Cardiac fibroblast (primary cell): ENCODE measurements at regions not wholly inside any gene's neighbourhood (a gene's known extent, or its start where the extent isn't known, plus 50 kb on each side); places are given as distances from the start of the nearest gene placed in this dataset.

Experiments
- DNase-seq, 2 donors: peaks; one replicate each; pipeline versions ENCODE4 v3.0.0 to v3.0.0-alpha.2; 2010; ENCODE audit warnings: low read depth in 2 of 2
- H3K4me3 ChIP-seq, 2 donors: replicated peaks in 1 of 2; 1 replicate in 1 of 2; 2 replicates in 1 of 2; pipeline ENCODE4 v1.5.1; 2011; ENCODE audit warnings: low read depth in 2 of 2, low read length in 2 of 2, mild to moderate bottlenecking in 2 of 2, moderate library complexity in 1 of 2
- TF ChIP-seq, protein P1 (sequence below): IDR thresholded peaks from one replicate; pipeline ENCODE4 v1.5.1; 2011; ENCODE audit warnings: low read depth, mild to moderate bottlenecking, low read length, inconsistent platforms

DNA sequence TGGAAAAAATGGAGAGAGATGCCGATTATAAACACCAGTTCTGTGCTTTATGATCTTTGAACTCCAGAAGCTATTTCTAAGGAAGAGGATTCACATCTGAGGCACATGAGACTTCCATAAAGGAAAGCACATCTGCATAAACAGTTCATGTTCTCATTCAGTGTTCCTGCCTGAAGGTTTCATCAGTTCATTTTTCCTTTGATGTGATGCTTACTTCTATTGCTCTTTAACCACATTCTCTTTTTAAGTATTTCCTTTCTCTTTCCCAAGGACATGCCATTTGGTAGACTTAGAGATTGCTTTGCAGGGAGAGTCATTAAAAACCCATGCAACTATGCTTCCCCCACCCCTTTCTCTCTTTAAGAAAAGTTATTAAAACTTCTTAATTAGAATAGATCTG is 387.0 kb upstream of the FLRT2 start:
- TF ChIP-seq, protein P1, sequence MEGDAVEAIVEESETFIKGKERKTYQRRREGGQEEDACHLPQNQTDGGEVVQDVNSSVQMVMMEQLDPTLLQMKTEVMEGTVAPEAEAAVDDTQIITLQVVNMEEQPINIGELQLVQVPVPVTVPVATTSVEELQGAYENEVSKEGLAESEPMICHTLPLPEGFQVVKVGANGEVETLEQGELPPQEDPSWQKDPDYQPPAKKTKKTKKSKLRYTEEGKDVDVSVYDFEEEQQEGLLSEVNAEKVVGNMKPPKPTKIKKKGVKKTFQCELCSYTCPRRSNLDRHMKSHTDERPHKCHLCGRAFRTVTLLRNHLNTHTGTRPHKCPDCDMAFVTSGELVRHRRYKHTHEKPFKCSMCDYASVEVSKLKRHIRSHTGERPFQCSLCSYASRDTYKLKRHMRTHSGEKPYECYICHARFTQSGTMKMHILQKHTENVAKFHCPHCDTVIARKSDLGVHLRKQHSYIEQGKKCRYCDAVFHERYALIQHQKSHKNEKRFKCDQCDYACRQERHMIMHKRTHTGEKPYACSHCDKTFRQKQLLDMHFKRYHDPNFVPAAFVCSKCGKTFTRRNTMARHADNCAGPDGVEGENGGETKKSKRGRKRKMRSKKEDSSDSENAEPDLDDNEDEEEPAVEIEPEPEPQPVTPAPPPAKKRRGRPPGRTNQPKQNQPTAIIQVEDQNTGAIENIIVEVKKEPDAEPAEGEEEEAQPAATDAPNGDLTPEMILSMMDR: no peak
- no peak for DNase-seq
- H3K4me3 ChIP-seq: no peak overlapping the region

DNA sequence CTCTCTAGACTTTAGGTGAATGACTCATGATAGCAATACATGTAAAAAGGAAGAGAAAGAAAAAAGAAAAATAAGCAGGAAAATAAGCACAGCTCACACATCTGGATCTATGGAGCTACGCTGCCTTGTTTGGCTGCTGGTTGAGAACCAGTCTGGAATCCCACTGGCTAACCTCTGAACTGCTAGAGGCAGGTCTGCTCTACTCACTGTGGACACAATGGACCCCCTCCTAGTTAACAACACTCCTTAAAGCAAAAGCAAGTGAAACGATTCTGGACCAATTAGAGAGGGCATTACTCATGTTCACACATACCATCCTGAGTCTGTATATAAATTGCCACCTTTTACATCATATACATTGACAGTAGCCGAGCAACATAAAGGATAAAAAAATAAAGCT is 383.2 kb upstream of the FLRT2 start:
- TF ChIP-seq, protein P1: no peak
- no peak for DNase-seq
- H3K4me3 ChIP-seq: no peak overlapping the region

DNA sequence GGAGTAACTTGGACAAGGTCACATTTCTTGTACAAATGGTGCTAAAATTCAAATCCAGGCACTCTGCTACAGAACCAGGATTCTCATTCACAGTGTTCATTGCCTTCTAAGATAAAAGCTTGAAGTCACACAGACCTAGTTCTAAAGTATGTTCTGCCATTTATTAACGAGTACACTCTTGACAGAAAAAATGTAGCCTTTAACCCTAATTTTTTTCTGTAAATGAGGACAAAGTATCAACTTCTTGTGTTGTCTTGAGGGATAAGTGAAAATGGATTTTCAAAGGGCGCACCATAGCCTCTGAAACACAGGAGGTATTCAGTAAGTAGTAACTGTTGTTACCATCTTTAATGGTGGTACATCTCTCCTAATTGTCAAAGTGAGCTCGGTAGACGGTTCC is 379.8 kb upstream of the FLRT2 start:
- TF ChIP-seq, protein P1: no peak
- DNase-seq: no peak
- H3K4me3 ChIP-seq: no peak overlapping the region

GRCh38 chr14:85154714-85155113 is 375.2 kb upstream of the FLRT2 start:
- DNase-seq: no peak
- no peak overlapping the region for H3K4me3 ChIP-seq
- TF ChIP-seq, protein P1: no peak

GRCh38 chr14:85156319-85156718 is 373.6 kb upstream of the FLRT2 start:
- TF ChIP-seq, protein P1: no peak
- no peak overlapping the region for H3K4me3 ChIP-seq
- DNase-seq: no peak

DNA sequence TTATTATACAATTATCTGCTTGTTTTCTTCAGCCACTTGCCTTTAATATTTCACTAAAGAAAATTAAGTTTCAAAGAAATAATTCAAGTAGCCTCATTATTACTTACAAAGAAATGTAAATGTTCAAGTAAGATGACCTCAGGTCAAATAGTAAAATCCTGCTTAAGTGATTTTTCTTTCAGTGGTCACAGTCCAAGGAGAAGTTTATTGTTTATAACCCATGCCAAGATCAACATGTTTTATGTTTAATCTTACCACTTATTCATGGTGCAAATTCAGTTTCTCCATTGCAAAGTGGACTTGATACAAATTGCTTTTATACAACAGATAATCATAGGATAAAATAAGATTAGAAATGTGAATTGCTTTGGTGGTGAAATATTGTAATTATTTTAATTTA is 370.2 kb upstream of the FLRT2 start:
- H3K4me3 ChIP-seq: no peak overlapping the region
- DNase-seq: no peak
- TF ChIP-seq, protein P1: no peak

- DNase-seq: peak in 1 of 2 donors; percentile 11
- no peak overlapping the region for H3K4me3 ChIP-seq
- TF ChIP-seq, protein P1: no peak
Observed at GRCh38 chr14:85165094-85165493, 364.9 kb upstream of the FLRT2 start.
